ENCODE measurements at regions not wholly inside any gene's neighbourhood (a gene's known extent, or its start where the extent isn't known, plus 50 kb on each side); places are given as distances from the start of the nearest gene placed in this dataset.

- TF ChIP-seq CTCF (IDR thresholded peaks at IDR 0.05 in 4 of 5, conservative IDR thresholded peaks at IDR 0.05 in 1 of 5) = no peak
- no peak for TF ChIP-seq POLR2A (IDR thresholded peaks at IDR 0.05)
Observed at GRCh38 chr5:158485604-158486081, 614.1 kb downstream of the EBF1 start.

Data from gastrocnemius medialis (tissue), 4 donors.